Ishikawa (cell line): ENCODE measurements at regions not wholly inside any gene's neighbourhood (a gene's known extent, or its start where the extent isn't known, plus 50 kb on each side); places are given as distances from the start of the nearest gene placed in this dataset.

Experiments used
- CEBPB ChIP-seq: IDR thresholded peaks from 2 replicates; pipeline ENCODE4 v1.6.1; 2012
- CREB1 ChIP-seq: IDR thresholded peaks from 2 replicates; pipeline ENCODE4 v1.6.1; 2012; ENCODE audit warnings: low read depth
- EGR1 ChIP-seq: IDR thresholded peaks from 2 replicates; pipeline ENCODE4 v1.6.1; 2012
- EP300 ChIP-seq: IDR thresholded peaks from 2 replicates; pipeline ENCODE4 v1.6.1; 2012; ENCODE audit warnings: borderline replicate concordance
- FOXM1 ChIP-seq: IDR thresholded peaks from 2 replicates; pipeline ENCODE4 v1.6.1; 2012; ENCODE audit warnings: low read depth, borderline replicate concordance
- NFIC ChIP-seq: IDR thresholded peaks from 2 replicates; pipeline ENCODE4 v1.6.1; 2012
- RAD21 ChIP-seq: IDR thresholded peaks from 2 replicates; pipeline ENCODE4 v1.6.1; 2012; ENCODE audit warnings: low read depth
- TAF1 ChIP-seq: IDR thresholded peaks from 2 replicates; pipeline ENCODE4 v1.6.1; 2012; ENCODE audit warnings: low read depth, mild to moderate bottlenecking
- TCF12 ChIP-seq: IDR thresholded peaks from 2 replicates; pipeline ENCODE4 v1.6.1; 2012; ENCODE audit warnings: low read depth
- TEAD4 ChIP-seq: IDR thresholded peaks from 2 replicates; pipeline ENCODE4 v1.6.1; 2012
- YY1 ChIP-seq: IDR thresholded peaks from 2 replicates; pipeline ENCODE4 v1.6.1; 2012; ENCODE audit warnings: low read depth
- ZBTB7A ChIP-seq: IDR thresholded peaks from 2 replicates; pipeline ENCODE4 v1.6.1; 2012; ENCODE audit warnings: low read depth
- TF ChIP-seq, protein P1 (sequence below): IDR thresholded peaks from 2 replicates; pipeline ENCODE4 v1.6.1; 2012
- TF ChIP-seq, protein P2 (sequence below): IDR thresholded peaks from 2 replicates; pipeline ENCODE4 v1.6.1; 2012
- TF ChIP-seq, protein P3 (sequence below): IDR thresholded peaks from 2 replicates; pipeline ENCODE4 v1.6.1; 2012; ENCODE audit warnings: low read depth, mild to moderate bottlenecking

DNA sequence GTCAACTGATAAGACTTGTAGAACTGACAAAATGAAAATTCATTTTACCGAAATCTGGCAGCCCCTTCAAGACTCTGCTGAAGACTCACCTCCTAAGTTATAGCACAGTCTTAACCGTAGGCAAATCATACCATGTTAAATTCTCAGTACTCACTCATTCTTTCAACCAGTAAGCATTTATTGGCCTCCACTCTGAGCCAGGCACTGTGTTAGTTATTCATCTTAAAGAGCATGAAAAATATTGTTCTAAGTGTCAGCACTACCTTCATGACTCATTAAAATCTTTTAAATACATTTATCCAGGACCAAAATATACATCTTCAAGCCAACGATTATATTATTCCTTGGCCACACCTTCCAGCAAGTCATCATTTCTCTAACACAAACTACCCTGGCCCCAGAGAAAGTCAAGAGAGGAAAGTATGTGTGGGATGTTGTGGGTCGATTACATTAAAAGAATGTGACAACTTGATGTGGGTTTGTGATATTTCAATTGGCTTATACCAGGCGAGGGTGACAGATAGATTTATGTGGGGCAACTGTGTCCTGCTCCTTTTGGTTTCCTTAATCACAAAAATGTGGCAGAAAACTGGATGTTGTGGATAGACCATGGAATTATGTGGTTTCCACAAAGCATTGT is 55.0 kb downstream of the TMEM30B start:
- no peak for TF ChIP-seq EGR1
- TF ChIP-seq, protein P1, sequence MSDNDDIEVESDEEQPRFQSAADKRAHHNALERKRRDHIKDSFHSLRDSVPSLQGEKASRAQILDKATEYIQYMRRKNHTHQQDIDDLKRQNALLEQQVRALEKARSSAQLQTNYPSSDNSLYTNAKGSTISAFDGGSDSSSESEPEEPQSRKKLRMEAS, result no peak
- no peak for TF ChIP-seq RAD21
- TF ChIP-seq, protein P2, sequence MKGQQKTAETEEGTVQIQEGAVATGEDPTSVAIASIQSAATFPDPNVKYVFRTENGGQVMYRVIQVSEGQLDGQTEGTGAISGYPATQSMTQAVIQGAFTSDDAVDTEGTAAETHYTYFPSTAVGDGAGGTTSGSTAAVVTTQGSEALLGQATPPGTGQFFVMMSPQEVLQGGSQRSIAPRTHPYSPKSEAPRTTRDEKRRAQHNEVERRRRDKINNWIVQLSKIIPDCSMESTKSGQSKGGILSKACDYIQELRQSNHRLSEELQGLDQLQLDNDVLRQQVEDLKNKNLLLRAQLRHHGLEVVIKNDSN, result no peak

DNA sequence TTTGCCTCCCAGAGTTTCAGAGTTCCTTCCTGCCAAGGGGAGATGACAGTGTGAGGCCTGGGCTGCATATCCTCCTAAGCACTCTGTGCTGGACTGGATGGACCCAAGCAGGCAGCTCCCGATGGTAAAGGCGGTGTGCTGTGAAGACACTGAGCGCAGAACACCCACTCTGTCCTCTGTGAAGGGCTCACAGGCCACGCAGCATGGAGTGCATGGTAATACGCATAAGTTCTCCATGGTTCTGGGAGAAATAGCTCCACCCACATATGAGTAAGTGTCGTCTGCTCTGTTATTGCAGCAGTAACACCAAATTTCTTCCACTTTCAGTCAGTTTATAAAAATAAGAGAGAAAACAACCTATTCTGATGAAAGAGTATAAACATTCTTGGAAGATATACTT is 55.8 kb downstream of the TMEM30B start:
- TF ChIP-seq EP300 (no peak), CEBPB (no peak), TCF12 (no peak), EGR1 (no peak), NFIC (no peak), FOXM1 (no peak), ZBTB7A (no peak), YY1 (no peak), TAF1 (no peak), CREB1 (no peak), RAD21 (no peak), TEAD4 (no peak)
- TF ChIP-seq, protein P3, sequence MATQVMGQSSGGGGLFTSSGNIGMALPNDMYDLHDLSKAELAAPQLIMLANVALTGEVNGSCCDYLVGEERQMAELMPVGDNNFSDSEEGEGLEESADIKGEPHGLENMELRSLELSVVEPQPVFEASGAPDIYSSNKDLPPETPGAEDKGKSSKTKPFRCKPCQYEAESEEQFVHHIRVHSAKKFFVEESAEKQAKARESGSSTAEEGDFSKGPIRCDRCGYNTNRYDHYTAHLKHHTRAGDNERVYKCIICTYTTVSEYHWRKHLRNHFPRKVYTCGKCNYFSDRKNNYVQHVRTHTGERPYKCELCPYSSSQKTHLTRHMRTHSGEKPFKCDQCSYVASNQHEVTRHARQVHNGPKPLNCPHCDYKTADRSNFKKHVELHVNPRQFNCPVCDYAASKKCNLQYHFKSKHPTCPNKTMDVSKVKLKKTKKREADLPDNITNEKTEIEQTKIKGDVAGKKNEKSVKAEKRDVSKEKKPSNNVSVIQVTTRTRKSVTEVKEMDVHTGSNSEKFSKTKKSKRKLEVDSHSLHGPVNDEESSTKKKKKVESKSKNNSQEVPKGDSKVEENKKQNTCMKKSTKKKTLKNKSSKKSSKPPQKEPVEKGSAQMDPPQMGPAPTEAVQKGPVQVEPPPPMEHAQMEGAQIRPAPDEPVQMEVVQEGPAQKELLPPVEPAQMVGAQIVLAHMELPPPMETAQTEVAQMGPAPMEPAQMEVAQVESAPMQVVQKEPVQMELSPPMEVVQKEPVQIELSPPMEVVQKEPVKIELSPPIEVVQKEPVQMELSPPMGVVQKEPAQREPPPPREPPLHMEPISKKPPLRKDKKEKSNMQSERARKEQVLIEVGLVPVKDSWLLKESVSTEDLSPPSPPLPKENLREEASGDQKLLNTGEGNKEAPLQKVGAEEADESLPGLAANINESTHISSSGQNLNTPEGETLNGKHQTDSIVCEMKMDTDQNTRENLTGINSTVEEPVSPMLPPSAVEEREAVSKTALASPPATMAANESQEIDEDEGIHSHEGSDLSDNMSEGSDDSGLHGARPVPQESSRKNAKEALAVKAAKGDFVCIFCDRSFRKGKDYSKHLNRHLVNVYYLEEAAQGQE, result no peak
- TF ChIP-seq, protein P1, result no peak
- TF ChIP-seq, protein P2, result no peak

DNA sequence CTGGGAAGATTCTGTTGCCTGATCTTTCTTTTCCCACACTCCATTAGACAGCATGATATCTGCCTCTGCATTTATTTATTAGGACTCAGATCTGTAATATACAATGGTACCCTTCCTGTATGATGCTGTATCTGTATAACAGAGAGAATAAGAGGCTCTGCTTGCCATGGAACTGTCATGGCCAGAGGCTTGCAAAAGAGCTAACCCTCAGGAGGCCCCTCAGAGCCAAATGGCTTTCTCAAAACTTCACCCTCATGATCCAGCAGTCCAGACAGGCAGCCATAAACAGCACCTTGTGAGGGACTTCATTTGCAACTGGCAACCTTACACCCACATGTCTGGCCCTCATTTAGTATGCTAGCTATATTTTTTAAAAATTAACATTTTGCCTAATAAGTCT is 57.6 kb downstream of the TMEM30B start:
- no peak for TF ChIP-seq YY1
- TF ChIP-seq NFIC, result no peak

DNA sequence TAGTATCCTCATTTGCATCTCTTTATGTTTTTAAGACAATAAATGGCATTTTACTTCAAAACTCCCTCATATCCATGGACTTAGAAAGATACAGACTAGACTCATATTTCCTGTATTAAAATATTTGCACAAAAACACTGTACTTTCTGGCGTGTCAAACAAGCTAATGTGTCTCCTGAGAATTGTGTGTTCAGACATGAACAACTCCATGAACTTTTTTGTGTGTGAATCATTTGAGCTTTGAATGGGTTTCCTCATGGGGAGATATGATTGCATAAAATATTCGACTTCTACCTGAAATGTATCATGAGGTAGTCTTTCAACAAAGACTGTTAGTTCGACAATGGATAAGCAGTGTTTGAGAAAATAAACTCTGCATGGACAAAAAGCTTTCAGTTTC is 58.8 kb downstream of the TMEM30B start:
- TF ChIP-seq, protein P2, result no peak
- TF ChIP-seq ZBTB7A (no peak), FOXM1 (no peak), RAD21 (no peak), YY1 (no peak)

DNA sequence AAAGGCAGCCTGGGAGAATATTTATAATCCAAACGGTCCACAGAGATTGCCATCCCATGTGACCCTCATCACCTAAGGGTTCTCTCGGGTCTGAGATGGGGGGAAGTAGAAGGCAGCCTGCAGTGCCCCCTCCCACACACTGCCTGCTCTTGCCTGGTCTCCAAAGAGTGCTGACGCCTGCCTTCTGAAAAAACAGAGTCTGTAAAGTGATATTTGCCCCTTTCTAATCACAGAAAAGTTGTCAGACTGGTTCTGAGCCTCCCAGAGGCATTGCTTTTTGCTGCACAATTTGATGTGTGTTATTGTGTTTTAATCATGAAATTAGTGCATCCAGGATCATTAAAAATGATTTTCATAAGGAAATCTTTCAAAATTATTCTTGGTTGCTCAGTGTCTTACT is 59.2 kb downstream of the TMEM30B start:
- TF ChIP-seq TEAD4, result no peak
- no peak for TF ChIP-seq CEBPB

DNA sequence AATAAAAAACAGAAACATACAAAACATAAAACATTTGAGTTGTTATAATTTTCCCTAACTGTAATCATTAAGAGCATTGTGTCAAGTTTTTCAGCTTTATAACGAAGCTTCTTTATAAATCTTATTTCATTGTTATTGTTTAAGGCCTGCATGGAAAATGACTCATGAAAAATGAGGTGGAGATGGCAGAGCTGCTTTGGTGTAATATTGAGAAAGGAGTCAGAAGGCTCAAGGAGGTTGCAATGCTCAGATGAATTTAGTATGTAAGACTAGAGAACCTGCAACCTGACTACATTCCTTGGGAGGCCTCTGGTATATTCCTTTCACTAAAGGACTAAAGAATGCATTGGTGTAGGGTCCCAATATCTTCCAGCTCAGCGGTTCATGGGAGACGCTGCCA is 61.5 kb downstream of the TMEM30B start:
- TF ChIP-seq FOXM1 (no peak), EP300 (no peak), TCF12 (no peak)

DNA sequence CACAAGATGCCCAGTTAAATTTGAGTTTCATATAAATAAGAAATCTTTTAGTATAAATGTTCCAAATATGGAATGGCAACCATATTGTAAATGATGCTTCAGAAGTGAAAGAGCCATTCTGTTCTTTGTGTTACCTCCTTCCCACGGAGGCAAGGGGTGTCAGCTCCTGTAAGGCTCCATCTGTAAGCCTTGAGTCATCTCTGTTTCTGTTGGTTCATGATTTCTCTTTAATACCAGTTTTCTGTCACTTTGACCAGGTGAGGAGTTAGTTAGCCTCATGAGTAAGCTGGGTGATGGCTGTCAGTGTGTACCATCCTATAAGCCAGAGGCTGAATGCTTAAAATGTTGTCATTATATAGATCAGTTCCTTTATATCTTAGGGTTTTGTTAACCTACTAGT is 61.9 kb downstream of the TMEM30B start:
- TF ChIP-seq EGR1 (no peak), ZBTB7A (no peak), CEBPB (no peak), EP300 (no peak), TAF1 (no peak)

DNA sequence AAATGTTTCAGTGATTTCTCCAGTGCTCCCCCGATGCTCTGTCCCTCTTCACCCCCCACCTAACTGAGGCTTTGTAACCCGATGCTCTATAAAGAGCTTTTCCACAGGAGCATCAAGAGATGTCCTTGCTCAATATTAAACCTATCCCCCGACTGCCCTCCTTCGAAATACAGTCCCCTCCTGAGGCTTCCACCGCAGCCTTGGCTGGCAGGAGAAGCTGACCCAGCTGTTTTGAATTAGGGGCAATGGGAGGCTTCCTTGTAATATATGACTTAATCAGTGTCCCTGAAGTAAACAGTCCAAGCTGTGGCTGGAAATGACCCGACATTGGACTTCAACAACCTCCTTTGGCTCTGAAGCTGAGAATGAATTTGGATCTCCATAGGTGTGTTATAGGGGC is 62.4 kb downstream of the TMEM30B start:
- TF ChIP-seq ZBTB7A (no peak), CREB1 (no peak), FOXM1 (no peak), TEAD4 (no peak), EGR1 (no peak), RAD21 (no peak), TAF1 (no peak), CEBPB (no peak), TCF12 (no peak), NFIC (no peak), EP300 (no peak), YY1 (no peak)
- TF ChIP-seq, protein P3, result no peak
- TF ChIP-seq, protein P1, result no peak
- TF ChIP-seq, protein P2, result no peak
